22Rv1 (cell line): ENCODE measurements at regions not wholly inside any gene's neighbourhood (a gene's known extent, or its start where the extent isn't known, plus 50 kb on each side); places are given as distances from the start of the nearest gene placed in this dataset.

ENCODE experiments used
- ZFX ChIP-seq: fragments of 450-650 bp; IDR thresholded peaks from 2 replicates; pipeline ENCODE4 v1.6.1; 2017; ENCODE audit warnings: antibody characterized with exemption, borderline replicate concordance
- TF ChIP-seq, protein P1 (sequence below): fragments of 450-650 bp; IDR thresholded peaks from 2 replicates; pipeline ENCODE4 v1.5.1; 2017; ENCODE audit warnings: mild to moderate bottlenecking

DNA sequence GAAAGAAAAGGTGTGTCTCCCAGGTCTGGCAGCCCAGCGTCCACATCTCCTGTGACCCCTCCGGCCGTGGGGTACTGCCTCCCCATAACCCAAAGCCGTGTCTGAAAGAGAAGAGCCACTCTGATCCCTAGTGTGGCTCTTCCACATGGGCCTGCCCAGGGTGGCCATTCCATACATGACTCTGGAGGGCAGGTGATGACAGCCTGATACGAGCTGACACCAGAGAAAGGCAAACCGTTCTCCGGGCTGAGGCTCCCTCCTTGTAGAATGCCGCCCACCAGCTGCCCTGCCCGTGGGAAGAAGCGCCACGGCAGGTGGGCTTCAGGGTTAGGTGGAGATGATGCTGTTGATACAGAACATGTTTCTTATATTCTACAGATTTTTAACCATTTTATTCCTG lies 451.6 kb upstream of the SALL3 start:
- TF ChIP-seq, protein P1, sequence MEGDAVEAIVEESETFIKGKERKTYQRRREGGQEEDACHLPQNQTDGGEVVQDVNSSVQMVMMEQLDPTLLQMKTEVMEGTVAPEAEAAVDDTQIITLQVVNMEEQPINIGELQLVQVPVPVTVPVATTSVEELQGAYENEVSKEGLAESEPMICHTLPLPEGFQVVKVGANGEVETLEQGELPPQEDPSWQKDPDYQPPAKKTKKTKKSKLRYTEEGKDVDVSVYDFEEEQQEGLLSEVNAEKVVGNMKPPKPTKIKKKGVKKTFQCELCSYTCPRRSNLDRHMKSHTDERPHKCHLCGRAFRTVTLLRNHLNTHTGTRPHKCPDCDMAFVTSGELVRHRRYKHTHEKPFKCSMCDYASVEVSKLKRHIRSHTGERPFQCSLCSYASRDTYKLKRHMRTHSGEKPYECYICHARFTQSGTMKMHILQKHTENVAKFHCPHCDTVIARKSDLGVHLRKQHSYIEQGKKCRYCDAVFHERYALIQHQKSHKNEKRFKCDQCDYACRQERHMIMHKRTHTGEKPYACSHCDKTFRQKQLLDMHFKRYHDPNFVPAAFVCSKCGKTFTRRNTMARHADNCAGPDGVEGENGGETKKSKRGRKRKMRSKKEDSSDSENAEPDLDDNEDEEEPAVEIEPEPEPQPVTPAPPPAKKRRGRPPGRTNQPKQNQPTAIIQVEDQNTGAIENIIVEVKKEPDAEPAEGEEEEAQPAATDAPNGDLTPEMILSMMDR, result no peak
- no peak for TF ChIP-seq ZFX
